Colonic mucosa (tissue), 4 donors: ENCODE measurements at regions not wholly inside any gene's neighbourhood (a gene's known extent, or its start where the extent isn't known, plus 50 kb on each side); places are given as distances from the start of the nearest gene placed in this dataset.
"Not testable (repeated sequence)": the region's sequence is repeated elsewhere in the genome, so short reads cannot be mapped to it uniquely, and the experiment has no call there.

Experiments used
- DNase-seq: peaks from one replicate; pipeline ENCODE4 v3.0.0-alpha.2; 2020
- H3K27ac ChIP-seq: fragments of 200-600 bp; one replicate; pipeline ENCODE4 v1.8.0; 2021
- H3K27me3 ChIP-seq: fragments of 200-600 bp; one replicate; pipeline ENCODE4 v1.8.0; 2021
- H3K36me3 ChIP-seq: fragments of 200-600 bp; one replicate; pipeline ENCODE4 v1.8.0; 2021
- H3K4me1 ChIP-seq: fragments of 200-600 bp; one replicate; pipeline ENCODE4 v1.8.0; 2021; ENCODE audit warnings: mild to moderate bottlenecking
- H3K4me3 ChIP-seq: fragments of 200-600 bp; one replicate; pipeline ENCODE4 v1.8.0; 2021
- H3K9ac ChIP-seq, 2 donors: one replicate each; pipeline ENCODE4 v1.7.0; 2013; ENCODE audit warnings: control low read depth in 2 of 2, low read depth in 2 of 2, low read length in 2 of 2
- H3K9me3 ChIP-seq: fragments of 200-600 bp; one replicate; pipeline ENCODE4 v1.8.0; 2021
- intact Hi-C: fragments of 100-400 bp; cut with DNase I; formaldehyde crosslinking; loops from one replicate; pipeline ENCODE4 v1.14.1; 2022
- TF ChIP-seq, protein P1 (sequence below): fragments of 200-600 bp; IDR thresholded peaks from one replicate; pipeline ENCODE4 v1.8.0; 2022; ENCODE audit warnings: antibody characterized with exemption, mild to moderate bottlenecking
- donor health status: healthy.
- donor health status: DM: no; HTN: no; CAD: no.
- donor health status: DM: no; HTN: no; CAD: no.

- H3K4me3 ChIP-seq, intact Hi-C loops, H3K27me3 ChIP-seq, DNase-seq, H3K9ac ChIP-seq, H3K4me1 ChIP-seq, H3K9me3 ChIP-seq, H3K36me3 ChIP-seq, H3K27ac ChIP-seq: not testable (repeated sequence)
Measured at GRCh38 chr17:45554479-45554878, 64.0 kb upstream of the PLEKHM1 start.

- H3K36me3 ChIP-seq, DNase-seq, H3K27ac ChIP-seq, intact Hi-C loops, H3K27me3 ChIP-seq, H3K9me3 ChIP-seq, H3K4me1 ChIP-seq, H3K9ac ChIP-seq, H3K4me3 ChIP-seq: not testable (repeated sequence)
Measured at GRCh38 chr17:45558821-45559220, 68.3 kb upstream of the PLEKHM1 start.

GRCh38 chr17:45562868-45563267 lies 72.3 kb upstream of the PLEKHM1 start:
- intact Hi-C loops, H3K9me3 ChIP-seq, H3K4me1 ChIP-seq, H3K4me3 ChIP-seq, DNase-seq, H3K9ac ChIP-seq, H3K27ac ChIP-seq, H3K36me3 ChIP-seq, H3K27me3 ChIP-seq: not testable (repeated sequence)

DNA sequence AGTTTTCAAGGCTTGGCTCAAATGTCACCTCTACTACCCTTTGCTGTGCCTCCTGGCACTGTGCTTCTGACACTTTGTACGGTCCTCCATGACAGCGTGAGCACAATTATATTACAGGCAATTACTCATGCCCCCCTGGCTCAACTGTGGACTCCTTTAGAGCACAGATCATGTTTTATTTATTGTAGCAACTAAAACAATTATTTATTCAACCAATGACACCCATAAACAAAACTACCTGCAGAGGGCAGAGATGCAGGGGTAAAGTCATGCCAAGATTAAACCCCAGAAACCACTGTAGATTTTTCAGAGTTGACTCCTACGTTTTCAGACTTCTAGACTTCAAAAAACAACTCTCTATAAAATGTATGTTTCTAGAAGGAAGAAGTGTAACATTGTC lies 72.8 kb upstream of the PLEKHM1 start:
- DNase-seq, H3K27ac ChIP-seq, H3K9me3 ChIP-seq, H3K27me3 ChIP-seq, H3K4me3 ChIP-seq, H3K36me3 ChIP-seq, H3K4me1 ChIP-seq, intact Hi-C loops, H3K9ac ChIP-seq: not testable (repeated sequence)

- DNase-seq, H3K9me3 ChIP-seq, intact Hi-C loops: not testable (repeated sequence)
Measured at GRCh38 chr17:45568275-45568674, 77.8 kb upstream of the PLEKHM1 start.

DNA sequence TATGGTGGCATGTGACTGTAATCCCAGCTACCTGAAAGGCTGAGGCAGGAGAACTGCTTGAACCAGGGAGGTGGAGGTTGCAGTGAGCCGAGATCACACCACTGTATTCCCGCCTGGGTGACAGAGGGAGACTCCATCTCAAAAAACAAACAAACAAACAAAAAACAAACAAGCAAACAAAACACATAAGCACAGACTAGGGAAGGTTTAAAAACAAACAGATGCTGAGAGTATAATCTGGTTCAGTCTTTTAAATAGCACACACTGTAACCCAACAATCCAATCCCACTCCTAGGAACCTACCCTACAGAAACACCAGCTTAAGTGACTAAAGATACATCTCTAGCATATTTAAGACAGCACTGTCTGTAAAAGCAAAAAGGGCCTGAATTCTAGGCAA lies 82.8 kb upstream of the PLEKHM1 start:
- H3K4me3 ChIP-seq, DNase-seq, H3K36me3 ChIP-seq, intact Hi-C loops, H3K9ac ChIP-seq, H3K9me3 ChIP-seq, H3K4me1 ChIP-seq, H3K27ac ChIP-seq, H3K27me3 ChIP-seq: not testable (repeated sequence)

More at GRCh38 chr17:45568275-45568674, 77.8 kb upstream of the PLEKHM1 start:
- not testable (repeated sequence) for H3K4me3 ChIP-seq, H3K27me3 ChIP-seq, H3K27ac ChIP-seq, H3K36me3 ChIP-seq, H3K9ac ChIP-seq, H3K4me1 ChIP-seq

DNA sequence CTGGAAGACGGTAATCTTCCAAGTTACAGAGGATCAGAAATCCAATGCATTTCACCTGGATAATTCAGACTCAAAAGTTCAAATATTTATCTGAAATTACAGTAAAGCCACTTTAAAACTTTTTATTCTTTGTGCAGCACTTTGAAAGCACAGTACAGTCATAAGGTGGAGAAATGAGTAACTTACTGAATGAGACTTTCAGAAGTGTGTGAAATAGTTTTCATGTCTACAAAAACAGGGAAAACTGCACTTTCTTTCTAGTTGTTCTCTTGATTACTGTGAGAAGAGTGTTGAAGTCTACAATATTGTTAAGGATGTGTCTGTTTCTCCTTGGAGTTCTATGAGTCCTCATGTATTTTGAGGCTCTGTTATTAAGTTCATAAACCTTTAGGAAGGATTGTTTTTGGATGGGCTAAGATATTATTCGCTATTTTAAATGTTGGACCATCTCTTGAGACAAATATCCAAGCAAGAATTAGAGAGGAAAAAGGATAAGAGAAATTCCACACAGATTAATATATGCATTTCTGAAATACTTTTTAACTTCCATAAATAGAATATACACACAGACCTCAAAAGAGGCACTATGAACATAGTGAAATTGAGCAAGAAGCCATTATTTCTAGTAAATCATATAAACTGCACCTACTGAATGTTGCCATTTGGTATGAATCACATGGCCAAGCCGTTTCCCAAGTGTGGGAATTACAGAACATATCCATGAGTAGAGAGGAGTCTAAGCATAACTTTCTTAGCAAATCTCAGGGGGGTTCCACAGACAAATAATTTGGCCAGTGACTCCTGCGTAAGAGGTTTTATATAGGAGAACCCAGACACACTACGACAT lies 83.6 kb upstream of the PLEKHM1 start:
- TF ChIP-seq, protein P1, sequence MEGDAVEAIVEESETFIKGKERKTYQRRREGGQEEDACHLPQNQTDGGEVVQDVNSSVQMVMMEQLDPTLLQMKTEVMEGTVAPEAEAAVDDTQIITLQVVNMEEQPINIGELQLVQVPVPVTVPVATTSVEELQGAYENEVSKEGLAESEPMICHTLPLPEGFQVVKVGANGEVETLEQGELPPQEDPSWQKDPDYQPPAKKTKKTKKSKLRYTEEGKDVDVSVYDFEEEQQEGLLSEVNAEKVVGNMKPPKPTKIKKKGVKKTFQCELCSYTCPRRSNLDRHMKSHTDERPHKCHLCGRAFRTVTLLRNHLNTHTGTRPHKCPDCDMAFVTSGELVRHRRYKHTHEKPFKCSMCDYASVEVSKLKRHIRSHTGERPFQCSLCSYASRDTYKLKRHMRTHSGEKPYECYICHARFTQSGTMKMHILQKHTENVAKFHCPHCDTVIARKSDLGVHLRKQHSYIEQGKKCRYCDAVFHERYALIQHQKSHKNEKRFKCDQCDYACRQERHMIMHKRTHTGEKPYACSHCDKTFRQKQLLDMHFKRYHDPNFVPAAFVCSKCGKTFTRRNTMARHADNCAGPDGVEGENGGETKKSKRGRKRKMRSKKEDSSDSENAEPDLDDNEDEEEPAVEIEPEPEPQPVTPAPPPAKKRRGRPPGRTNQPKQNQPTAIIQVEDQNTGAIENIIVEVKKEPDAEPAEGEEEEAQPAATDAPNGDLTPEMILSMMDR: no peak
- intact Hi-C loops: no loop called here
- no peak for DNase-seq
- no peak overlapping the region for H3K9ac ChIP-seq
- no peaks in the 10 kb centered on the region for H3K27me3 ChIP-seq
- H3K27ac ChIP-seq: no peak overlapping the region
- H3K9me3 ChIP-seq: no peaks in the 10 kb centered on the region
- H3K36me3 ChIP-seq: no peaks in the 10 kb centered on the region
- H3K4me3 ChIP-seq: no peak overlapping the region
- H3K4me1 ChIP-seq: peaks cover 4% of the 10 kb centered on the region

DNA sequence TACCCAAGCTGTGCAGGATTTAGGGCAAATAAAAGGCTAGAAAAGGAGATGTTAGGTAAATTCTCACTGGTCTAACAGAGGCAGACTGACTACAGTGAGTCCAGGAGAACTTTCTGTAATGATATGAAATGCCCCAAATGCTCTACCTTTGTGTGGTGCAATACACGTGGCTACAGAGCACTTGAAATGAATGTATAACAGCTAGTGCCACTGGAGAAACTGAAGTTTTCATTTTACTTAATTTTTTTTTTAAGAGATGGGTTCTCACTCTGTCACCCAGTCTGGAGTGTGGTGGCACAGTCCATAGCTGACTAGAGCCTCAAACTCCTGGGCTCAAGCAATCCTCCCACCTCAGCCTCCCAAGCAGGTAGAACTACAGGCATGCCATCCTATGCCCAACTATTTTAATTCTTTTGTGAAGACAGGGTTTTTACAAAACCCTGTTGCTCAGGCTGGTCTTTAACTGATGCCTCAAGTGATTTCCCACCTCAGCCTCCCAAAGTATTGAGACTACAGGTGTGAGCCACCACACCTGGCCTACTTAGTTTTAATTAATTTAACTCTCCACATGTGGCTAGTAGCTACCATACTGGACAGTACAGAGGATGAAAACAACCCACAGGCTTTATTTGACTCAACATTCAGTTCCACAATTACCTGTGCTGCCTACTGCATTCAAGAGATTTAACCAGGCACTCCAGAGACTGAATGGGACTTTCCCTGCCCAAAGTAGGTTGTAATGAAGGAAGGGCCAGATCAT lies 84.8 kb upstream of the PLEKHM1 start:
- no peaks in the 10 kb centered on the region for H3K9me3 ChIP-seq
- H3K4me3 ChIP-seq: no peak overlapping the region
- H3K27me3 ChIP-seq: no peaks in the 10 kb centered on the region
- TF ChIP-seq, protein P1: no peak
- H3K36me3 ChIP-seq: no peaks in the 10 kb centered on the region
- no peak overlapping the region for H3K27ac ChIP-seq
- no peak overlapping the region for H3K9ac ChIP-seq
- H3K4me1 ChIP-seq: peaks cover 4% of the 10 kb centered on the region
- DNase-seq: no peak
- intact Hi-C loops: no loop called here

GRCh38 chr17:45576527-45577307 lies 86.2 kb upstream of the PLEKHM1 start:
- H3K27me3 ChIP-seq, H3K4me3 ChIP-seq, H3K9me3 ChIP-seq, H3K36me3 ChIP-seq, H3K9ac ChIP-seq, H3K4me1 ChIP-seq, intact Hi-C loops: not testable (repeated sequence)
- DNase-seq: peak; percentile 52
- peak overlapping the region; percentile 28 for H3K27ac ChIP-seq
